ENCODE measurements at regions not wholly inside any gene's neighbourhood (a gene's known extent, or its start where the extent isn't known, plus 50 kb on each side); places are given as distances from the start of the nearest gene placed in this dataset.
A peak's percentile ranks its signal among the peaks of the same experiment; 100 is the strongest.
"Not testable (repeated sequence)": the region's sequence is repeated elsewhere in the genome, so short reads cannot be mapped to it uniquely, and the experiment has no call there.

DNA sequence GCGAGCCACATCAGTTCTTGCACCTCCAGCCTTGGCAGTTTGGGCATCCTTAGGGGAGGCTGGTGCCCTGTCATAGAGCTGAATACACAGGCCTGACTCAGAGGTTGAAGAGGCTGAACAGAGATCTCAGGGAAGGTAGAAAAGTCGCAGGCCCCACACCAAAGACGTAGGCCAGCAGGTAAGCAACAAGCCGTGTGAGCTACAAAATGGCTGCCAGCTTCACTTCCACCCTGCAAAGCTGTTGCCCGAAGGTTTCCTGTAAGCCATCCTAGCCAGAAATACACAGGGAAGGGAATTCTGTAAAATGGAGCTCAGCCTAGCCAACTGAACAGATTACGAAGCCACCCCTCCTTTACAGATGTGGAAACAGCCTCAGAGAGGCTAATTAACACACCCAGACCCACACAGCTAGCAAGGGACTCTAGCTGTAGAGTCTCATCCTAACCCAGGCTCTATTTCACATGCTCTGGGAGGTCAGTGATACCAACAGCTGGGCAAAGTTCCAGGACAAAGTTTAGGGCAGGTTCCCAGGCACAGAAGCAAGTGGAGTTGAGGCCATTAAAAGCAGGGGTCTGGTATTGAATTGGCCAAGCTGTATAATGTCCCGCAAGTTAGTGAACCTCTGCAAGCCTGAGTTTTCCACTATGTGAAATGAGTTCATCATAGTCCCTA lies 66.3 kb upstream of the RASGRF1 start:
- no peak for DNase-seq

DNA sequence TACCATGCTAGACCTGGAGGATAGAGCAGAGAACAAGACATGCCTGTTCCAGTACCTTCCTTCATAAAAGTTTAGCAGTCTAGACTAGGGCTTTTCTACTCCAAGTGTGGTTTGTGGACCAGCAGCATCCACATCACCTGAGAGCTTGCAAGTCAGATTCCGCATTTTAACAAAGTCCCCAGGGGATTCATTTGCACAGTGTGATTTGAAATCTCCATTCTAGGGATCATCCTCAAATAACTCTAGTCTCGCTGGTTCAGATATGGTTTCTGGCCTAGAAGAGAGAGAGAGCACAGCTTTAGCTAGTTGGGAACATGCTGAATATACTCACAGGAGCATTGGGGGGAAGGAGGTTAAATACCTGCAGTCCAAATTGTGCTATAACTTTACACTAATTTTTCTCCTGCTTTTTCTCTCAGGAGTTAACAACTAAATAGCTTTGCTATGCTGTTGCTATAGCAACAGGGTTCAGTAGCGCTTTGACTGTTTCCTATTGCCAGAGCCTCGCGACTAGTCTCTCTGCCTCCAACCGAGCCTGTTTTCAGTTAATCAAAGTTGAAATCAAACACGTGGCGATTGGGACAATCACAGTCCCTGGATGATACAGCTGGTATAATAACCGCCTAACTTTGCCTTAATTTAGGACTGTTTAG lies 64.0 kb upstream of the RASGRF1 start:
- peak in 1 of 2 experiments; percentile 33 for DNase-seq

- DNase-seq, result not testable (repeated sequence)
Measured at GRCh38 chr15:79144290-79144689, 53.7 kb upstream of the RASGRF1 start.

- no peak for DNase-seq
Measured at GRCh38 chr15:79140846-79141570, 50.4 kb upstream of the RASGRF1 start.
